Left ventricle myocardium inferior (tissue), 1 donor: ENCODE measurements at regions not wholly inside any gene's neighbourhood (a gene's known extent, or its start where the extent isn't known, plus 50 kb on each side); places are given as distances from the start of the nearest gene placed in this dataset.
"Not testable (repeated sequence)": the region's sequence is repeated elsewhere in the genome, so short reads cannot be mapped to it uniquely, and the experiment has no call there.

Experiments used
- DNase-seq: peaks from one replicate; pipeline ENCODE4 v3.0.0-alpha.2; 2020
- H3K27ac ChIP-seq: fragments of 200-600 bp; replicated peaks from 2 replicates; pipeline ENCODE4 v1.8.0; 2021
- H3K27me3 ChIP-seq: fragments of 200-600 bp; 2 replicates; pipeline ENCODE4 v1.8.0; 2021; ENCODE audit warnings: low read depth
- H3K36me3 ChIP-seq: fragments of 200-600 bp; 2 replicates; pipeline ENCODE4 v1.8.0; 2021
- H3K4me1 ChIP-seq: fragments of 200-600 bp; 2 replicates; pipeline ENCODE4 v1.8.0; 2021
- H3K4me3 ChIP-seq: fragments of 200-600 bp; 2 replicates; pipeline ENCODE4 v1.8.0; 2021; ENCODE audit warnings: mild to moderate bottlenecking, moderate library complexity
- H3K9me3 ChIP-seq: fragments of 200-600 bp; replicated peaks from 2 replicates; pipeline ENCODE4 v1.8.0; 2021
- CTCF ChIP-seq: fragments of 200-600 bp; IDR thresholded peaks from 2 replicates; pipeline ENCODE4 v1.8.0; 2021; ENCODE audit warnings: antibody characterized with exemption, mild to moderate bottlenecking, borderline replicate concordance
- intact Hi-C: fragments of 100-400 bp; cut with micrococcal nuclease; formaldehyde crosslinking; loops from one replicate; pipeline ENCODE4 v1.11.0; 2022
- donor health status: DM: no; HTN: yes; CAD: no; lungs with severe emphysema.

GRCh38 chr7:56479748-56480147 is 363.5 kb upstream of the NUPR2 start:
- intact Hi-C loops, result no loop called here
- DNase-seq, result no peak
- Histone ChIP-seq H3K27ac (no peak overlapping the region), H3K36me3 (no peaks in the 10 kb centered on the region), H3K4me1 (no peaks in the 10 kb centered on the region), H3K27me3 (no peaks in the 10 kb centered on the region), H3K4me3 (no peak overlapping the region), H3K9me3 (peaks cover 100% of the 10 kb centered on the region)
- TF ChIP-seq CTCF, result no peak

- Histone ChIP-seq H3K27ac (no peak overlapping the region), H3K4me3 (no peak overlapping the region), H3K9me3 (peaks cover 100% of the 10 kb centered on the region), H3K27me3 (no peaks in the 10 kb centered on the region), H3K4me1 (no peaks in the 10 kb centered on the region), H3K36me3 (no peaks in the 10 kb centered on the region)
- no peak for TF ChIP-seq CTCF
- DNase-seq, result no peak
- intact Hi-C loops, result no loop called here
Measured at GRCh38 chr7:56479136-56479535, 362.9 kb upstream of the NUPR2 start.

GRCh38 chr7:56474271-56474670 is 358.1 kb upstream of the NUPR2 start:
- no peak for DNase-seq
- Histone ChIP-seq H3K4me1 (no peaks in the 10 kb centered on the region), H3K27me3 (no peaks in the 10 kb centered on the region), H3K36me3 (peaks cover 6% of the 10 kb centered on the region), H3K4me3 (no peak overlapping the region), H3K27ac (no peak overlapping the region), H3K9me3 (peaks cover 100% of the 10 kb centered on the region)
- intact Hi-C loops, result no loop called here
- no peak for TF ChIP-seq CTCF

- Histone ChIP-seq H3K27me3 (no peaks in the 10 kb centered on the region), H3K27ac (no peak overlapping the region), H3K9me3 (peaks cover 100% of the 10 kb centered on the region), H3K4me1 (no peaks in the 10 kb centered on the region), H3K4me3 (no peak overlapping the region), H3K36me3 (peaks cover 13% of the 10 kb centered on the region)
- DNase-seq, result no peak
- TF ChIP-seq CTCF, result no peak
- intact Hi-C loops, result no loop called here
Measured at GRCh38 chr7:56471811-56472210, 355.6 kb upstream of the NUPR2 start.

GRCh38 chr7:56466607-56467525 is 350.6 kb upstream of the NUPR2 start:
- H3K4me1 ChIP-seq, H3K4me3 ChIP-seq, intact Hi-C loops, H3K27ac ChIP-seq, H3K27me3 ChIP-seq, DNase-seq: not testable (repeated sequence)
- Histone ChIP-seq H3K9me3 (peaks cover 100% of the 10 kb centered on the region), H3K36me3 (peaks cover 13% of the 10 kb centered on the region)

GRCh38 chr7:56449762-56450161 is 333.5 kb upstream of the NUPR2 start:
- intact Hi-C loops, result no loop called here
- DNase-seq, result no peak
- H3K27me3 ChIP-seq, result no peaks in the 10 kb centered on the region
- H3K27ac ChIP-seq, result no peak overlapping the region
- H3K9me3 ChIP-seq, result peaks cover 98% of the 10 kb centered on the region
- no peaks in the 10 kb centered on the region for H3K4me1 ChIP-seq
- H3K4me3 ChIP-seq, result no peak overlapping the region
- no peak for TF ChIP-seq CTCF
- no peaks in the 10 kb centered on the region for H3K36me3 ChIP-seq
